ENCODE measurements at regions not wholly inside any gene's neighbourhood (a gene's known extent, or its start where the extent isn't known, plus 50 kb on each side); places are given as distances from the start of the nearest gene placed in this dataset.

DNA sequence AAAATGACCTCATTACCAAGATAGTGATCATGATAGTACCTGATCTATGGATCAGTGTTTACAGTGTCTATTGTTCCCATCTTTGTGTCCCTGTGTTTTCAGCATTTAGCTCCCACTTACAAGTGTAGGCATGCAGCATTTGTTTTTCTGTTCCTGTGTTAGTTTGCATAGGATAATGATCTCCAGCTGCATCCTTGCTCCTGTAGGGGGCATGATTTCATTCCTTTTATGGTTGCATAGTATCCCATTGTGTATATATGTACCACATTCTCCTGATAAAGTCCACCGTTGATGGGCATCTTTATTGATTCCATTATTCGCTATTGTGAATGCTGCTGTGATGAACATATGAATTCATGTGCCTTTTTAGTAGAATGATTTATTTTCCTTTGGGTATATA lies 215.4 kb upstream of the NAV3 start:
- Histone ChIP-seq H3K36me3 (replicated peaks; ENCODE audit: low read depth, low read length) (no peaks in the 10 kb centered on the region), H3K79me2 (ENCODE audit: low read length) (no peaks in the 10 kb centered on the region), H3K27ac (ENCODE audit: low read length) (no peak overlapping the region), H3K9me3 (ENCODE audit: insufficient read depth, low read length) (no peaks in the 10 kb centered on the region), H2AFZ (ENCODE audit: low read depth, low read length) (no peak overlapping the region), H3K4me2 (ENCODE audit: low read length) (no peak overlapping the region), H4K20me1 (ENCODE audit: insufficient read depth, low read length) (no peaks in the 10 kb centered on the region), H3K4me3 (ENCODE audit: low read length) (no peak overlapping the region), H3K27me3 (ENCODE audit: low read depth, low read length) (no peaks in the 10 kb centered on the region), H3K9ac (ENCODE audit: low read length) (no peak overlapping the region), H3K4me1 (ENCODE audit: low read length) (peaks cover 5% of the 10 kb centered on the region; the same call in 1 of the 2 replicates)
- TF ChIP-seq EZH2phosphoT487 (IDR thresholded peaks at IDR 0.05; ENCODE audit: low read depth): no peak
- TF ChIP-seq, protein P1, sequence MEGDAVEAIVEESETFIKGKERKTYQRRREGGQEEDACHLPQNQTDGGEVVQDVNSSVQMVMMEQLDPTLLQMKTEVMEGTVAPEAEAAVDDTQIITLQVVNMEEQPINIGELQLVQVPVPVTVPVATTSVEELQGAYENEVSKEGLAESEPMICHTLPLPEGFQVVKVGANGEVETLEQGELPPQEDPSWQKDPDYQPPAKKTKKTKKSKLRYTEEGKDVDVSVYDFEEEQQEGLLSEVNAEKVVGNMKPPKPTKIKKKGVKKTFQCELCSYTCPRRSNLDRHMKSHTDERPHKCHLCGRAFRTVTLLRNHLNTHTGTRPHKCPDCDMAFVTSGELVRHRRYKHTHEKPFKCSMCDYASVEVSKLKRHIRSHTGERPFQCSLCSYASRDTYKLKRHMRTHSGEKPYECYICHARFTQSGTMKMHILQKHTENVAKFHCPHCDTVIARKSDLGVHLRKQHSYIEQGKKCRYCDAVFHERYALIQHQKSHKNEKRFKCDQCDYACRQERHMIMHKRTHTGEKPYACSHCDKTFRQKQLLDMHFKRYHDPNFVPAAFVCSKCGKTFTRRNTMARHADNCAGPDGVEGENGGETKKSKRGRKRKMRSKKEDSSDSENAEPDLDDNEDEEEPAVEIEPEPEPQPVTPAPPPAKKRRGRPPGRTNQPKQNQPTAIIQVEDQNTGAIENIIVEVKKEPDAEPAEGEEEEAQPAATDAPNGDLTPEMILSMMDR (IDR thresholded peaks at IDR 0.05; ENCODE audit: low read depth, low read length): no peak; the same call in 1 of the 2 replicates

DNA sequence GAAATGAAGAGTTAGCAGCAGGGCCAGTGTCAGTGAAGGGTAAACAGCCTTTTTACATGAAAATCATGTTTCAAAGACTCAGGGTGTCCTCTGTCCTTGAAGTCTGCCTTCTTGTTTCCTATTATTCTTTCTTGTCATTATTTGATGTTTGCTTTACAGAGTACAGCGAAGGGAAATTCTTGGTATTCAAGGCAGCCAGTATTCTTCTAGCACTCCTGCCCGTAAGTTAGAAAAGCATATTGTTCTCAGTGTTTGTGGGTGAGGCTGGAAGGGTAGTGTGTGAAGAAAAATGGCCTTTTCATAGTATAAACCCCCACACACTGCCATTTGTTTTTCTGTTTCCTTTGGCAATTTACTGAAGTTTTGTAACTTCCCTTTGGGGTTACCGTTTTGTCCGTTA lies 217.3 kb upstream of the NAV3 start:
- H3K9me3 ChIP-seq (ENCODE audit: insufficient read depth, low read length): no peaks in the 10 kb centered on the region
- H3K4me2 ChIP-seq (ENCODE audit: low read length): no peak overlapping the region
- no peak overlapping the region for H3K4me3 ChIP-seq (ENCODE audit: low read length)

DNA sequence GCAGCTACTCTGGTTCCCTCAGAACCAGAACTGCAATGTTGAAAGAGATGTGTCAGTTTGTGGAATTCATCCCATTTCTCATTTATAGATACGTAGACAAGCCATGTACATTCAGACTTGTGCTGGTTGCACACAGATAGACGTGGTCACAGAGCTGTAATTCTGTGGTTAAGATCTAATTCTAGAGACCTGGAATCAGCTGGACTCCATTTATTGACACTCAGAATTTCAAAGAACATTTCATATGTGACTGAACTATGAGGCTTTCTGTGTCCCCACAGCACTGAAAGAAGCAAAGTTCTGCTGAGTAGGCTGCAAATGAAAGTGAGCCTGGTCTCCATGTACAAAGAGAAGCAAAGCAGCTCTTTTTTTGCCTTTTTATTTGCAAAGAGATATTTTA lies 220.2 kb upstream of the NAV3 start:
- Histone ChIP-seq H2AFZ (ENCODE audit: low read depth, low read length) (no peak overlapping the region), H3K27me3 (ENCODE audit: low read depth, low read length) (no peaks in the 10 kb centered on the region)

More for the DNA sequence above, 217.3 kb upstream of the NAV3 start:
- Histone ChIP-seq H3K79me2 (ENCODE audit: low read length) (no peaks in the 10 kb centered on the region), H3K36me3 (replicated peaks; ENCODE audit: low read depth, low read length) (no peaks in the 10 kb centered on the region), H2AFZ (ENCODE audit: low read depth, low read length) (no peak overlapping the region), H3K4me1 (ENCODE audit: low read length) (peaks cover 5% of the 10 kb centered on the region; the same call in 1 of the 2 replicates), H4K20me1 (ENCODE audit: insufficient read depth, low read length) (no peaks in the 10 kb centered on the region), H3K9ac (ENCODE audit: low read length) (no peak overlapping the region), H3K27me3 (ENCODE audit: low read depth, low read length) (no peaks in the 10 kb centered on the region), H3K27ac (ENCODE audit: low read length) (no peak overlapping the region)
- TF ChIP-seq, protein P1 (IDR thresholded peaks at IDR 0.05; ENCODE audit: low read depth, low read length): no peak
- TF ChIP-seq EZH2phosphoT487 (IDR thresholded peaks at IDR 0.05; ENCODE audit: low read depth): no peak

DNA sequence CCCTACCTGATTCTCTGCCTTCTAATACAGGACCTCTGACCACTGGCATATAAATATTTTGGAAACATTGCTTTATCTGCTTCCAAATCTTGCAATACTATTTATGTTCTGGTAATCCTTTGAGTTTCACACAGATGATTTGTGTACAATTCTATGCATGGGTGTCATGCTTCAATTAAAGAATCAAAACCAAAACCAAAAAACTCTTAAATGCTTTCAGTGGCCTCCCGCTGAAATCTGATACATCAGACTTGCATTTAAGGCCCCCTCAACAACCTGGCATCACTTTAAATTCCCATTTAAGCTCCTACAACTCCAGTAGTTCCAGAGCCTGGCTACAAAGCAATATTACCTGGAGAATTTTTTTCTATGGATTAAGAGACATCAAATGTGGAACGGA lies 221.7 kb upstream of the NAV3 start:
- Histone ChIP-seq H2AFZ (ENCODE audit: low read depth, low read length) (no peak overlapping the region), H4K20me1 (ENCODE audit: insufficient read depth, low read length) (no peaks in the 10 kb centered on the region), H3K9me3 (ENCODE audit: insufficient read depth, low read length) (no peaks in the 10 kb centered on the region), H3K4me3 (ENCODE audit: low read length) (no peak overlapping the region), H3K27me3 (ENCODE audit: low read depth, low read length) (no peaks in the 10 kb centered on the region), H3K9ac (ENCODE audit: low read length) (no peak overlapping the region), H3K27ac (ENCODE audit: low read length) (no peak overlapping the region), H3K36me3 (replicated peaks; ENCODE audit: low read depth, low read length) (no peaks in the 10 kb centered on the region), H3K4me1 (ENCODE audit: low read length) (peaks cover 5% of the 10 kb centered on the region; the same call in 1 of the 2 replicates), H3K79me2 (ENCODE audit: low read length) (no peaks in the 10 kb centered on the region), H3K4me2 (ENCODE audit: low read length) (no peak overlapping the region)
- no peak for TF ChIP-seq EZH2phosphoT487 (IDR thresholded peaks at IDR 0.05; ENCODE audit: low read depth)

More for the DNA sequence above, 220.2 kb upstream of the NAV3 start:
- TF ChIP-seq EZH2phosphoT487 (IDR thresholded peaks at IDR 0.05; ENCODE audit: low read depth): no peak
- TF ChIP-seq, protein P1 (IDR thresholded peaks at IDR 0.05; ENCODE audit: low read depth, low read length): no peak
- Histone ChIP-seq H3K27ac (ENCODE audit: low read length) (no peak overlapping the region), H3K4me2 (ENCODE audit: low read length) (no peak overlapping the region), H3K36me3 (replicated peaks; ENCODE audit: low read depth, low read length) (no peaks in the 10 kb centered on the region), H3K4me1 (ENCODE audit: low read length) (peaks cover 5% of the 10 kb centered on the region; the same call in 1 of the 2 replicates), H3K9me3 (ENCODE audit: insufficient read depth, low read length) (no peaks in the 10 kb centered on the region), H4K20me1 (ENCODE audit: insufficient read depth, low read length) (no peaks in the 10 kb centered on the region), H3K9ac (ENCODE audit: low read length) (no peak overlapping the region), H3K79me2 (ENCODE audit: low read length) (no peaks in the 10 kb centered on the region), H3K4me3 (ENCODE audit: low read length) (no peak overlapping the region)
